Lower lobe of right lung (tissue), 2 donors: ENCODE measurements at regions not wholly inside any gene's neighbourhood (a gene's known extent, or its start where the extent isn't known, plus 50 kb on each side); places are given as distances from the start of the nearest gene placed in this dataset.

Experiments used
- ATAC-seq, 2 donors: fragments of 200-7000 bp; cut with Tn5 transposase; one replicate each; pipeline ENCODE4 v1.9.1; 2020 to 2022; ENCODE audit warnings: mild to moderate bottlenecking in 2 of 2, moderate library complexity in 2 of 2
- DNase-seq: peaks from one replicate; pipeline ENCODE4 v3.0.0-alpha.2; 2020
- H3K27ac ChIP-seq: fragments of 200-600 bp; one replicate; pipeline ENCODE4 v1.8.0; 2022
- H3K27me3 ChIP-seq: fragments of 200-600 bp; one replicate; pipeline ENCODE4 v1.8.0; 2022; ENCODE audit warnings: low read depth
- H3K36me3 ChIP-seq: fragments of 200-600 bp; one replicate; pipeline ENCODE4 v1.8.0; 2022; ENCODE audit warnings: mild to moderate bottlenecking
- H3K4me1 ChIP-seq: fragments of 200-600 bp; one replicate; pipeline ENCODE4 v1.8.0; 2022
- H3K4me3 ChIP-seq: fragments of 200-600 bp; one replicate; pipeline ENCODE4 v1.8.0; 2022; ENCODE audit warnings: mild to moderate bottlenecking
- H3K9me3 ChIP-seq: fragments of 200-600 bp; one replicate; pipeline ENCODE4 v1.8.0; 2022
- CTCF ChIP-seq: fragments of 200-600 bp; IDR thresholded peaks from one replicate; pipeline ENCODE4 v1.8.0; 2022; ENCODE audit warnings: antibody characterized with exemption, mild to moderate bottlenecking
- intact Hi-C: fragments of 100-400 bp; cut with DNase I; formaldehyde crosslinking; loops from one replicate; pipeline ENCODE4 v1.11.0; 2022
- donor health status: DM: no; HTN: yes; CAD: no; lungs with severe emphysema.

GRCh38 chr12:115451151-115451779 lies 767.3 kb upstream of the TBX3 start:
- TF ChIP-seq CTCF = no peak
- ATAC-seq (no peak), DNase-seq (no peak)
- Histone ChIP-seq H3K4me3 (peak overlapping the region; percentile 41), H3K36me3 (no peaks in the 10 kb centered on the region), H3K9me3 (no peaks in the 10 kb centered on the region), H3K27me3 (peaks cover 12% of the 10 kb centered on the region), H3K4me1 (peaks cover 13% of the 10 kb centered on the region), H3K27ac (no peak overlapping the region)
- intact Hi-C loops = no loop called here

GRCh38 chr12:115450710-115451109 lies 766.7 kb upstream of the TBX3 start:
- Histone ChIP-seq H3K36me3 (no peaks in the 10 kb centered on the region), H3K9me3 (no peaks in the 10 kb centered on the region), H3K27me3 (peaks cover 12% of the 10 kb centered on the region), H3K27ac (no peak overlapping the region), H3K4me1 (peaks cover 13% of the 10 kb centered on the region), H3K4me3 (no peak overlapping the region)
- DNase-seq (no peak), ATAC-seq (no peak)
- no peak for TF ChIP-seq CTCF
- intact Hi-C loops = no loop called here

GRCh38 chr12:115450017-115450416 lies 766.0 kb upstream of the TBX3 start:
- DNase-seq (no peak), ATAC-seq (no peak)
- Histone ChIP-seq H3K36me3 (no peaks in the 10 kb centered on the region), H3K27ac (no peak overlapping the region), H3K4me3 (no peak overlapping the region), H3K9me3 (no peaks in the 10 kb centered on the region), H3K4me1 (peaks cover 13% of the 10 kb centered on the region), H3K27me3 (peaks cover 12% of the 10 kb centered on the region)
- TF ChIP-seq CTCF = no peak
- intact Hi-C loops = no loop called here

- H3K4me1 ChIP-seq = peaks cover 13% of the 10 kb centered on the region
- H3K9me3 ChIP-seq = no peaks in the 10 kb centered on the region
- H3K4me3 ChIP-seq = no peak overlapping the region
- peaks cover 12% of the 10 kb centered on the region for H3K27me3 ChIP-seq
- no peak overlapping the region for H3K27ac ChIP-seq
- ATAC-seq (no peak), DNase-seq (no peak)
- intact Hi-C loops = no loop called here
- H3K36me3 ChIP-seq = no peaks in the 10 kb centered on the region
- no peak for TF ChIP-seq CTCF
Measured at GRCh38 chr12:115449526-115449925, 765.6 kb upstream of the TBX3 start.

GRCh38 chr12:115444346-115444745 lies 760.4 kb upstream of the TBX3 start:
- Histone ChIP-seq H3K4me3 (no peak overlapping the region), H3K27me3 (no peaks in the 10 kb centered on the region), H3K27ac (no peak overlapping the region), H3K4me1 (no peaks in the 10 kb centered on the region), H3K36me3 (no peaks in the 10 kb centered on the region), H3K9me3 (no peaks in the 10 kb centered on the region)
- ATAC-seq = no peak
- TF ChIP-seq CTCF = no peak
- DNase-seq = no peak
- intact Hi-C loops = no loop called here
